ENCODE measurements at regions not wholly inside any gene's neighbourhood (a gene's known extent, or its start where the extent isn't known, plus 50 kb on each side); places are given as distances from the start of the nearest gene placed in this dataset.

GRCh38 chr6:137269803-137270202 is 50.6 kb upstream of the IFNGR1 start:
- no peak for DNase-seq (ENCODE audit: low read depth)
- no peak for TF ChIP-seq CTCF (IDR thresholded peaks at IDR 0.05; ENCODE audit: insufficient read depth, low read length, poor library complexity, severe bottlenecking)
- H3K4me3 ChIP-seq (ENCODE audit: low read depth, low read length), result no peak overlapping the region
- no peaks in the 10 kb centered on the region for H3K27me3 ChIP-seq (ENCODE audit: control insufficient read depth, insufficient read depth, low read length)
- H3K36me3 ChIP-seq (ENCODE audit: control insufficient read depth, insufficient read depth, low read length), result no peaks in the 10 kb centered on the region

GRCh38 chr6:137269347-137269746 is 50.2 kb upstream of the IFNGR1 start:
- TF ChIP-seq CTCF (IDR thresholded peaks at IDR 0.05; ENCODE audit: insufficient read depth, low read length, poor library complexity, severe bottlenecking), result no peak
- H3K36me3 ChIP-seq (ENCODE audit: control insufficient read depth, insufficient read depth, low read length), result no peaks in the 10 kb centered on the region
- H3K27me3 ChIP-seq (ENCODE audit: control insufficient read depth, insufficient read depth, low read length), result no peaks in the 10 kb centered on the region

More at GRCh38 chr6:137269347-137269746, 50.2 kb upstream of the IFNGR1 start:
- DNase-seq (ENCODE audit: low read depth), result no peak
- H3K4me3 ChIP-seq (ENCODE audit: low read depth, low read length), result no peak overlapping the region

Data from kidney epithelial cell (primary cell).